OCI-LY7 (cell line): ENCODE measurements at regions not wholly inside any gene's neighbourhood (a gene's known extent, or its start where the extent isn't known, plus 50 kb on each side); places are given as distances from the start of the nearest gene placed in this dataset.

Experiments
- BruUV-seq: library from RNA; stranded (reverse); fragments of 400-500 nt; replicated peaks from 2 replicates; lab custom pipeline; 2021; lab: Mats Ljungman, UMichigan
- CTCF ChIA-PET: fragments of 300-600 bp; sonication (Branson Sonifier 250); formaldehyde crosslinking; loops from one replicate; lab custom pipeline; 2022; ENCODE audit warnings: antibody characterized with exemption; ENCODE audit not compliant: unreplicated experiment; lab: Charles Lee
- POLR2A ChIA-PET: fragments of 300-600 bp; sonication (Branson Sonifier 250); formaldehyde crosslinking; loops from one replicate; lab custom pipeline; 2022; ENCODE audit warnings: antibody characterized with exemption; lab: Charles Lee
- DNase-seq: peaks from one replicate; pipeline ENCODE4 v3.0.0-alpha.2; 2015; ENCODE audit warnings: low spot score
- H2AFZ ChIP-seq: fragments of 200-600 bp; sonication (generic), shearing (Covaris generic); 2 replicates; pipeline ENCODE4 v1.6.1; 2014; ENCODE audit warnings: mild to moderate bottlenecking, antibody characterized with exemption, low read length, moderate library complexity
- H3K27ac ChIP-seq: fragments of 200-600 bp; sonication (generic); 2 replicates; pipeline ENCODE4 v1.5.1; 2014; ENCODE audit warnings: mixed run types, low read depth, mild to moderate bottlenecking, moderate library complexity, low read length, inconsistent platforms; ENCODE audit not compliant: poor library complexity, severe bottlenecking
- H3K36me3 ChIP-seq: fragments of 200-600 bp; sonication (generic); 2 replicates; pipeline ENCODE4 v1.6.1; 2014; ENCODE audit warnings: mild to moderate bottlenecking, antibody characterized with exemption, low read length, moderate library complexity, mixed read lengths; ENCODE audit not compliant: insufficient read depth
- H3K4me1 ChIP-seq: fragments of 200-600 bp; sonication (generic); 2 replicates; pipeline ENCODE4 v1.5.1; 2014; ENCODE audit warnings: mild to moderate bottlenecking, low read length; ENCODE audit not compliant: insufficient read depth, poor library complexity, severe bottlenecking
- H3K4me2 ChIP-seq: fragments of 200-600 bp; sonication (generic); 2 replicates; pipeline ENCODE4 v1.6.1; 2014; ENCODE audit warnings: mild to moderate bottlenecking, low read length
- H3K4me3 ChIP-seq: fragments of 200-600 bp; sonication (generic); 2 replicates; pipeline ENCODE4 v1.5.1; 2014; ENCODE audit warnings: mild to moderate bottlenecking, low read depth, low read length; ENCODE audit not compliant: poor library complexity, severe bottlenecking
- H3K79me2 ChIP-seq: fragments of 200-600 bp; sonication (generic); 2 replicates; pipeline ENCODE4 v1.6.1; 2016; ENCODE audit warnings: low read depth, mild to moderate bottlenecking, low read length, moderate library complexity, mixed read lengths; ENCODE audit not compliant: insufficient read depth
- H3K9me2 ChIP-seq: fragments of 200-600 bp; sonication (generic); 2 replicates; pipeline ENCODE4 v1.6.1; 2016; ENCODE audit warnings: mild to moderate bottlenecking, low read length, mixed read lengths; ENCODE audit not compliant: insufficient read depth
- H3K9me3 ChIP-seq: fragments of 200-600 bp; sonication (generic); 2 replicates; pipeline ENCODE4 v1.6.1; 2014; ENCODE audit warnings: mild to moderate bottlenecking, mixed run types, low read length, mixed read lengths
- H4K20me1 ChIP-seq: fragments of 200-600 bp; sonication (generic); 2 replicates; pipeline ENCODE4 v1.6.1; 2014; ENCODE audit warnings: mild to moderate bottlenecking, antibody characterized with exemption, low read length, moderate library complexity, mixed read lengths; ENCODE audit not compliant: insufficient read depth
- EZH2phosphoT487 ChIP-seq: fragments of 200-600 bp; sonication (generic); IDR thresholded peaks from 2 replicates; pipeline ENCODE4 v1.6.1; 2018; ENCODE audit warnings: low read depth, borderline replicate concordance, mild to moderate bottlenecking, mixed run types, antibody characterized with exemption, low read length, moderate library complexity, mixed read lengths
- intact Hi-C: fragments of 100-400 bp; cut with micrococcal nuclease; formaldehyde crosslinking; loops from one replicate; pipeline ENCODE4 v1.10.0; 2022; ENCODE audit not compliant: unreplicated experiment
- TF ChIP-seq, protein P1 (sequence below): fragments of 200-600 bp; sonication (generic); conservative IDR thresholded peaks from 2 replicates; pipeline ENCODE4 v1.5.1; 2014; ENCODE audit warnings: mild to moderate bottlenecking, antibody characterized with exemption, low read length, moderate library complexity, mixed read lengths

DNA sequence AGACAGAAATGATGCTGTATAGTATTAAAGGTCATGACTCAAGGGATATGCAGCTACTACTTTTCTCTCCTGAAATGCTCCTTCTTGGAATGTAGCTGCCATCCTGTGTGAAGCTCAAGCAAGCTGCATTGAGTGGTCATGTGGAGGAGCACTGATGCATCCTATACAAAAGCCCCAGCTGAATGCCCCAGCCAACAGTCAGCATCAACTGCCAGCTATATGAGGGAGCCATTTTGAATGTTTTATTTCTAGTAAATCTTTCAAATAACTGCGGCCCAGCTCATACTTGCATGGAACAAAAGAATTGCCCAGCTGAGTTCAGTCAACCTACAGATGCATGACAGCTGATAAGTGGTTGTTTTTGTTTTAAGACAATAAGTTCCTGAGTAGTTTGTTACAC, 165.0 kb upstream of the GEMIN8 start:
- Histone ChIP-seq H3K27ac (no peak overlapping the region), H3K79me2 (no peaks in the 10 kb centered on the region), H2AFZ (no peak overlapping the region), H3K9me3 (no peaks in the 10 kb centered on the region), H3K4me2 (no peak overlapping the region), H3K4me3 (no peak overlapping the region), H3K4me1 (no peaks in the 10 kb centered on the region), H4K20me1 (no peaks in the 10 kb centered on the region), H3K9me2 (no peaks in the 10 kb centered on the region), H3K36me3 (no peaks in the 10 kb centered on the region)
- intact Hi-C loops, result no loop called here
- no peak for DNase-seq
- no peak for TF ChIP-seq EZH2phosphoT487
- TF ChIP-seq, protein P1, sequence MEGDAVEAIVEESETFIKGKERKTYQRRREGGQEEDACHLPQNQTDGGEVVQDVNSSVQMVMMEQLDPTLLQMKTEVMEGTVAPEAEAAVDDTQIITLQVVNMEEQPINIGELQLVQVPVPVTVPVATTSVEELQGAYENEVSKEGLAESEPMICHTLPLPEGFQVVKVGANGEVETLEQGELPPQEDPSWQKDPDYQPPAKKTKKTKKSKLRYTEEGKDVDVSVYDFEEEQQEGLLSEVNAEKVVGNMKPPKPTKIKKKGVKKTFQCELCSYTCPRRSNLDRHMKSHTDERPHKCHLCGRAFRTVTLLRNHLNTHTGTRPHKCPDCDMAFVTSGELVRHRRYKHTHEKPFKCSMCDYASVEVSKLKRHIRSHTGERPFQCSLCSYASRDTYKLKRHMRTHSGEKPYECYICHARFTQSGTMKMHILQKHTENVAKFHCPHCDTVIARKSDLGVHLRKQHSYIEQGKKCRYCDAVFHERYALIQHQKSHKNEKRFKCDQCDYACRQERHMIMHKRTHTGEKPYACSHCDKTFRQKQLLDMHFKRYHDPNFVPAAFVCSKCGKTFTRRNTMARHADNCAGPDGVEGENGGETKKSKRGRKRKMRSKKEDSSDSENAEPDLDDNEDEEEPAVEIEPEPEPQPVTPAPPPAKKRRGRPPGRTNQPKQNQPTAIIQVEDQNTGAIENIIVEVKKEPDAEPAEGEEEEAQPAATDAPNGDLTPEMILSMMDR, result no peak
- ChIA-PET POLR2A (no interaction called here), CTCF (no interaction called here)
- BruUV-seq, result no TSS peak

DNA sequence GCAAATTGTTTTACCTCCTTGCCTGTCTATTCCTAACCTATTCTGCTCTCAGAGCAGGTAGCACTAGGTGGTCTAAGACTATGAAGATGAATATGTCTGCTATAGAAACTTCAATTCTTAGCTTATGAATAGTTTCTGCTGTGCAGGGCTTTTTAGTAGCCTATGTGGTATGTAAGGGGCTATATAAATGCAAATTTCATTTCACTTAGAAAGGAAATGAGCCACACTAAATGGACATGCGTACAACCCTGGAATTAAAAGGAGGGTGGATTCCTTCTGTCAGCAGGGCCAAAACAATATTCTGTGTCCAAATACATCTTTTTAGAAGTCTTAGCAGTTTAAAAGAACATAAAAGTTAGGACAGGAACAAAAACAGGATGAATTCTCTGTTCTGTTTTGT, 163.9 kb upstream of the GEMIN8 start:
- intact Hi-C loops, result no loop called here
- no TSS peak for BruUV-seq
- CTCF ChIA-PET, result no interaction called here
- Histone ChIP-seq H3K79me2 (no peaks in the 10 kb centered on the region), H3K27ac (no peak overlapping the region), H3K4me3 (no peak overlapping the region), H3K4me2 (no peak overlapping the region), H3K9me3 (no peaks in the 10 kb centered on the region), H3K36me3 (no peaks in the 10 kb centered on the region), H4K20me1 (no peaks in the 10 kb centered on the region), H3K4me1 (no peaks in the 10 kb centered on the region), H3K9me2 (no peaks in the 10 kb centered on the region), H2AFZ (no peak overlapping the region)
- DNase-seq, result no peak
- no peak for TF ChIP-seq EZH2phosphoT487
- TF ChIP-seq, protein P1, result no peak
- POLR2A ChIA-PET, result no interaction called here

DNA sequence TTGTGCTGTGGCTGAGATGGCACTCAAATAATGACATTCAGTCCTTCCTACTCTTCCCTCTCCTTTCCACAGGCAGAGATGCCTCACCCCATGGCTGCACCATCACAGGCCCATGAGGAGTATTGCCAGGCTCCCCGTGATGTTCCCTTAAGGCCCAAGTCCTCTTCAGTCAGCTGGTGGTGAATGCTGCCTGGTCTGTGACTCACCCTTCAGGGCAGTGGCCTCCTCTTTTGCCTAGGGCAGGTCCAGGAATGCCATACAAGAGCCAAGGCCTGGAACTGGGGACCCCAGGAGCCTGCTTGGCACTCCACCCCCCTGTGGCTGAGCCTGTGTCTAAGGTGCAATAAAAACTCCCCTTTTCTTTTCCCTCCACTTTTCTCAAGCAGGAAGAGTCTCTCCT, 144.2 kb upstream of the GEMIN8 start:
- ChIA-PET CTCF (no interaction called here), POLR2A (no interaction called here)
- Histone ChIP-seq H3K27ac (no peak overlapping the region), H3K4me3 (no peak overlapping the region), H3K4me2 (no peak overlapping the region), H3K9me2 (no peaks in the 10 kb centered on the region), H3K36me3 (no peaks in the 10 kb centered on the region), H3K9me3 (no peaks in the 10 kb centered on the region), H3K79me2 (no peaks in the 10 kb centered on the region), H2AFZ (no peak overlapping the region), H4K20me1 (no peaks in the 10 kb centered on the region), H3K4me1 (no peaks in the 10 kb centered on the region)
- no TSS peak for BruUV-seq
- TF ChIP-seq, protein P1, result no peak
- TF ChIP-seq EZH2phosphoT487, result no peak
- intact Hi-C loops, result no loop called here
- no peak for DNase-seq
